Endothelial cell of hepatic sinusoid (primary cell): ENCODE measurements at regions not wholly inside any gene's neighbourhood (a gene's known extent, or its start where the extent isn't known, plus 50 kb on each side); places are given as distances from the start of the nearest gene placed in this dataset.

Experiments
- in situ Hi-C: cut with HindIII; loops from 2 replicates; pipeline ENCODE4 v1.10.0; 2017; ENCODE audit warnings: low sequenced_read_pairs

- in situ Hi-C loops: no loop called here
Measured at GRCh38 chr14:104287301-104288009, 149.1 kb downstream of the KIF26A start.

GRCh38 chr14:104288272-104288671, 149.9 kb downstream of the KIF26A start:
- in situ Hi-C loops: no loop called here

GRCh38 chr14:104289507-104289906, 151.1 kb downstream of the KIF26A start:
- in situ Hi-C loops: no loop called here

- in situ Hi-C loops: loop anchor here (5.0 kb wide), 1 partner anchor 97 kb away; no protein-coding TSS in a partner anchor
Measured at GRCh38 chr14:104290058-104290667, 151.8 kb downstream of the KIF26A start.

GRCh38 chr14:104290756-104291122, 152.4 kb downstream of the KIF26A start:
- in situ Hi-C loops: loop anchor here (5.0 kb wide), 1 partner anchor 97 kb away; no protein-coding TSS in a partner anchor

- in situ Hi-C loops: loop anchor here (5.0 kb wide), 1 partner anchor 96 kb away; no protein-coding TSS in a partner anchor
Measured at GRCh38 chr14:104291123-104292000, 153.0 kb downstream of the KIF26A start.

GRCh38 chr14:104292084-104292970, 153.9 kb downstream of the KIF26A start:
- in situ Hi-C loops: loop anchor here (5.0 kb wide), 1 partner anchor 95 kb away; no protein-coding TSS in a partner anchor

GRCh38 chr14:104293231-104293841, 154.9 kb downstream of the KIF26A start:
- in situ Hi-C loops: loop anchor here (5.0 kb wide), 1 partner anchor 94 kb away; no protein-coding TSS in a partner anchor

- in situ Hi-C loops: loop anchor here (5.0 kb wide), 1 partner anchor 93 kb away; no protein-coding TSS in a partner anchor
Measured at GRCh38 chr14:104293851-104294627, 155.7 kb downstream of the KIF26A start.

GRCh38 chr14:104294628-104294982, 156.2 kb downstream of the KIF26A start:
- in situ Hi-C loops: loop anchor here (5.0 kb wide), 1 partner anchor 93 kb away; no protein-coding TSS in a partner anchor

GRCh38 chr14:104294983-104295680, 156.7 kb downstream of the KIF26A start:
- in situ Hi-C loops: loop anchor here (5.0 kb wide), 2 partner anchors 58 to 92 kb away; no protein-coding TSS in a partner anchor

GRCh38 chr14:104295681-104296387, 157.4 kb downstream of the KIF26A start:
- in situ Hi-C loops: loop anchor here (5.0 kb wide), 1 partner anchor 59 kb away; no protein-coding TSS in a partner anchor

GRCh38 chr14:104296388-104297312, 158.3 kb downstream of the KIF26A start:
- in situ Hi-C loops: loop anchor here (5.0 kb wide), 1 partner anchor 59 kb away; no protein-coding TSS in a partner anchor

GRCh38 chr14:104297313-104297704, 158.9 kb downstream of the KIF26A start:
- in situ Hi-C loops: loop anchor here (5.0 kb wide), 1 partner anchor 60 kb away; no protein-coding TSS in a partner anchor

GRCh38 chr14:104297721-104298401, 159.5 kb downstream of the KIF26A start:
- in situ Hi-C loops: loop anchor here (5.0 kb wide), 1 partner anchor 61 kb away; no protein-coding TSS in a partner anchor

GRCh38 chr14:104298458-104298857, 160.1 kb downstream of the KIF26A start:
- in situ Hi-C loops: loop anchor here (5.0 kb wide), 1 partner anchor 61 kb away; no protein-coding TSS in a partner anchor
